Gastroesophageal sphincter (tissue), 3 donors: ENCODE measurements at regions not wholly inside any gene's neighbourhood (a gene's known extent, or its start where the extent isn't known, plus 50 kb on each side); places are given as distances from the start of the nearest gene placed in this dataset.

Source experiments
- POLR2A ChIP-seq, 2 donors: fragments of 450-650 bp; IDR thresholded peaks; one replicate each; pipeline ENCODE4 v1.6.1; 2017; ENCODE audit warnings: antibody characterized with exemption in 2 of 2, mild to moderate bottlenecking in 2 of 2, moderate library complexity in 1 of 2
- POLR2AphosphoS5 ChIP-seq: sonication (generic); formaldehyde crosslinking; IDR thresholded peaks from one replicate; pipeline ENCODE4 v1.6.1; 2017; ENCODE audit warnings: antibody characterized with exemption
- TF ChIP-seq, protein P1 (sequence below), 4 experiments: fragments of 200-600 bp in 2 of 4; fragments of 450-650 bp in 2 of 4; sonication (generic) in 1 of 4; IDR thresholded peaks; one replicate each; pipeline ENCODE4 v1.5.1; 2017 to 2019; ENCODE audit warnings: antibody characterized with exemption in 4 of 4, mild to moderate bottlenecking in 2 of 4, moderate library complexity in 2 of 4

DNA sequence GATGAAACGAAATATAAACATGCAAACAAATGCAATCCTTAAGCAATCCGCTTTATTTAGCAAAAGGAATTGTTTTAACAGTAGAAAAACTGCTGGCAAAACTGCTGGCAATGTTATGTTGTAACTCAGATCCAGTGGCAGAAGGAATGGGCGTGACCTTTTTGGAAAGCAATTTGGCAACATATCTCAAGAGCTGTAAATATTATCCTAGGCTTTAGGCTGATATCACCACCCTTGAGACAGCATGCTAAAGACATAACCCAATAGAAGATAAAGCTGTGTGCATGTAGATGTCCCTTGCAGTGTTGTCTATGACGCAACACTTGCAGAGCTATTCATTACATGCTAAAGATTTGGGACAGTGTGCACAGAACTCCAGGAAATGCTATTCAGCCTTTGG is 138.5 kb downstream of the DICER1 start:
- TF ChIP-seq, protein P1, sequence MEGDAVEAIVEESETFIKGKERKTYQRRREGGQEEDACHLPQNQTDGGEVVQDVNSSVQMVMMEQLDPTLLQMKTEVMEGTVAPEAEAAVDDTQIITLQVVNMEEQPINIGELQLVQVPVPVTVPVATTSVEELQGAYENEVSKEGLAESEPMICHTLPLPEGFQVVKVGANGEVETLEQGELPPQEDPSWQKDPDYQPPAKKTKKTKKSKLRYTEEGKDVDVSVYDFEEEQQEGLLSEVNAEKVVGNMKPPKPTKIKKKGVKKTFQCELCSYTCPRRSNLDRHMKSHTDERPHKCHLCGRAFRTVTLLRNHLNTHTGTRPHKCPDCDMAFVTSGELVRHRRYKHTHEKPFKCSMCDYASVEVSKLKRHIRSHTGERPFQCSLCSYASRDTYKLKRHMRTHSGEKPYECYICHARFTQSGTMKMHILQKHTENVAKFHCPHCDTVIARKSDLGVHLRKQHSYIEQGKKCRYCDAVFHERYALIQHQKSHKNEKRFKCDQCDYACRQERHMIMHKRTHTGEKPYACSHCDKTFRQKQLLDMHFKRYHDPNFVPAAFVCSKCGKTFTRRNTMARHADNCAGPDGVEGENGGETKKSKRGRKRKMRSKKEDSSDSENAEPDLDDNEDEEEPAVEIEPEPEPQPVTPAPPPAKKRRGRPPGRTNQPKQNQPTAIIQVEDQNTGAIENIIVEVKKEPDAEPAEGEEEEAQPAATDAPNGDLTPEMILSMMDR (IDR thresholded peaks at IDR 0.05): no peak
- no peak for TF ChIP-seq POLR2A (IDR thresholded peaks at IDR 0.05)
- TF ChIP-seq POLR2AphosphoS5: no peak
